ENCODE measurements at regions not wholly inside any gene's neighbourhood (a gene's known extent, or its start where the extent isn't known, plus 50 kb on each side); places are given as distances from the start of the nearest gene placed in this dataset.

GRCh38 chr6:14591998-14592397, 474.4 kb downstream of the CD83 start:
- TF ChIP-seq POLR2AphosphoS5 (IDR thresholded peaks at IDR 0.05; ENCODE audit: low read depth, low read length) = no peak
- no peak for TF ChIP-seq FOXP2 (optimal IDR thresholded peaks at IDR 0.05; ENCODE audit: borderline replicate concordance, extremely low read depth, extremely low read length, insufficient read depth)
- TF ChIP-seq REST (IDR thresholded peaks at IDR 0.05; ENCODE audit: insufficient read depth in 1 of 2, low read depth in 2 of 2, low read length in 2 of 2) = no peak
- no peak for TF ChIP-seq SIN3A (IDR thresholded peaks at IDR 0.05; ENCODE audit: borderline replicate concordance, insufficient read depth, low read length)
- TF ChIP-seq TAF1 (IDR thresholded peaks at IDR 0.05; ENCODE audit: borderline replicate concordance, insufficient read depth, low read length) = no peak

- TF ChIP-seq FOXP2 (optimal IDR thresholded peaks at IDR 0.05; ENCODE audit: borderline replicate concordance, extremely low read depth, extremely low read length, insufficient read depth) (no peak), SIN3A (IDR thresholded peaks at IDR 0.05; ENCODE audit: borderline replicate concordance, insufficient read depth, low read length) (no peak), TAF1 (IDR thresholded peaks at IDR 0.05; ENCODE audit: borderline replicate concordance, insufficient read depth, low read length) (no peak), REST (IDR thresholded peaks at IDR 0.05; ENCODE audit: insufficient read depth in 1 of 2, low read depth in 2 of 2, low read length in 2 of 2) (no peak), POLR2AphosphoS5 (IDR thresholded peaks at IDR 0.05; ENCODE audit: low read depth, low read length) (no peak)
These were observed 475.7 kb downstream of the CD83 start for GRCh38 chr6:14593286-14593685.

GRCh38 chr6:14595751-14596150, 478.2 kb downstream of the CD83 start:
- TF ChIP-seq REST (IDR thresholded peaks at IDR 0.05; ENCODE audit: insufficient read depth in 1 of 2, low read depth in 2 of 2, low read length in 2 of 2) (no peak), TAF1 (IDR thresholded peaks at IDR 0.05; ENCODE audit: borderline replicate concordance, insufficient read depth, low read length) (no peak)

- TF ChIP-seq TAF1 (IDR thresholded peaks at IDR 0.05; ENCODE audit: borderline replicate concordance, insufficient read depth, low read length) = no peak
- no peak for TF ChIP-seq FOXP2 (optimal IDR thresholded peaks at IDR 0.05; ENCODE audit: borderline replicate concordance, extremely low read depth, extremely low read length, insufficient read depth)
- TF ChIP-seq POLR2AphosphoS5 (IDR thresholded peaks at IDR 0.05; ENCODE audit: low read depth, low read length) = no peak
- TF ChIP-seq SIN3A (IDR thresholded peaks at IDR 0.05; ENCODE audit: borderline replicate concordance, insufficient read depth, low read length) = no peak
These were observed 478.8 kb downstream of the CD83 start for GRCh38 chr6:14596410-14596809.

GRCh38 chr6:14597090-14597489, 479.5 kb downstream of the CD83 start:
- TF ChIP-seq POLR2AphosphoS5 (IDR thresholded peaks at IDR 0.05; ENCODE audit: low read depth, low read length) = no peak
- no peak for TF ChIP-seq SIN3A (IDR thresholded peaks at IDR 0.05; ENCODE audit: borderline replicate concordance, insufficient read depth, low read length)
- TF ChIP-seq FOXP2 (optimal IDR thresholded peaks at IDR 0.05; ENCODE audit: borderline replicate concordance, extremely low read depth, extremely low read length, insufficient read depth) = no peak

- TF ChIP-seq REST (IDR thresholded peaks at IDR 0.05; ENCODE audit: insufficient read depth in 1 of 2, low read depth in 2 of 2, low read length in 2 of 2) = no peak
- TF ChIP-seq FOXP2 (optimal IDR thresholded peaks at IDR 0.05; ENCODE audit: borderline replicate concordance, extremely low read depth, extremely low read length, insufficient read depth) = no peak
- TF ChIP-seq SIN3A (IDR thresholded peaks at IDR 0.05; ENCODE audit: borderline replicate concordance, insufficient read depth, low read length) = no peak
- TF ChIP-seq TAF1 (IDR thresholded peaks at IDR 0.05; ENCODE audit: borderline replicate concordance, insufficient read depth, low read length) = no peak
- TF ChIP-seq POLR2AphosphoS5 (IDR thresholded peaks at IDR 0.05; ENCODE audit: low read depth, low read length) = no peak
These were observed 480.7 kb downstream of the CD83 start for GRCh38 chr6:14598017-14598864.
